HCT116 (cell line): ENCODE measurements at regions not wholly inside any gene's neighbourhood (a gene's known extent, or its start where the extent isn't known, plus 50 kb on each side); places are given as distances from the start of the nearest gene placed in this dataset.

Experiments used
- ATAC-seq: fragments of 200-7000 bp; cut with Tn5 transposase; 2 replicates; pipeline ENCODE4 v1.9.1; 2020; ENCODE audit warnings: mild to moderate bottlenecking, moderate library complexity
- BruUV-seq: library from RNA; stranded (reverse); fragments of 400-500 nt; replicated peaks from 2 replicates; lab custom pipeline; 2021; lab: Mats Ljungman, UMichigan
- CTCF ChIA-PET: fragments of 300-600 bp; sonication (Branson Sonifier 250); formaldehyde crosslinking; loops from one replicate; lab custom pipeline; 2021; ENCODE audit warnings: antibody characterized with exemption; lab: Charles Lee
- POLR2A ChIA-PET: fragments of 300-600, 350-600 bp; sonication (Branson Sonifier 250); formaldehyde crosslinking; loops from one replicate; lab custom pipeline; 2021; ENCODE audit warnings: antibody characterized with exemption; lab: Charles Lee
- RAD21 ChIA-PET, 2 experiments: fragments of 300-600 bp; sonication (Branson Sonifier 250); formaldehyde crosslinking; loops; one replicate each; lab custom pipeline; 2023; ENCODE audit warnings: low total read pairs in 2 of 2; ENCODE audit not compliant: uncharacterized antibody in 2 of 2, unreplicated experiment in 2 of 2, low non-redundant PET in 1 of 2; lab: Charles Lee
- DNase-seq: peaks from one replicate; pipeline ENCODE4 v3.0.0-alpha.2; 2010; ENCODE audit warnings: low read depth, low spot score
- H2AFZ ChIP-seq: fragments of 200-600 bp; shearing (Covaris generic), sonication (generic); 2 replicates; pipeline ENCODE4 v1.6.1; 2017; ENCODE audit warnings: low read depth, mixed run types, mixed read lengths, antibody characterized with exemption, low read length; ENCODE audit not compliant: poor library complexity, severe bottlenecking
- H3K27ac ChIP-seq: 2 replicates; pipeline ENCODE4 v1.5.1; 2012; ENCODE audit warnings: low read depth, low read length
- H3K27me3 ChIP-seq: fragments of 200-600 bp; sonication (generic); 2 replicates; pipeline ENCODE4 v1.6.1; 2016; ENCODE audit warnings: mixed run types, low read length, mixed read lengths; ENCODE audit not compliant: insufficient read depth
- H3K36me3 ChIP-seq, 2 experiments: fragments of 200-500 bp in 1 of 2; fragments of 200-600 bp in 1 of 2; sonication (Bioruptor generic) in 1 of 2; sonication (generic) in 1 of 2; 2 replicates each; pipeline versions ENCODE4 v1.5.1 to v1.6.1; 2014 to 2016; ENCODE audit warnings: low read length in 2 of 2, inconsistent platforms in 1 of 2, mixed read lengths in 1 of 2, mixed run types in 1 of 2; ENCODE audit not compliant: insufficient read depth in 2 of 2, control insufficient read depth in 1 of 2
- H3K4me1 ChIP-seq, 2 experiments: fragments of 200-600 bp in 1 of 2; sonication (generic) in 1 of 2; 2 replicates each; pipeline versions ENCODE4 v1.5.1 to v1.6.1; 2012 to 2017; ENCODE audit warnings: low read length in 2 of 2, inconsistent platforms in 1 of 2, mild to moderate bottlenecking in 1 of 2, mixed read lengths in 1 of 2, mixed run types in 1 of 2, moderate library complexity in 1 of 2; ENCODE audit not compliant: insufficient read depth in 2 of 2, control insufficient read depth in 1 of 2
- H3K4me2 ChIP-seq: fragments of 200-600 bp; sonication (generic); 2 replicates; pipeline ENCODE4 v1.6.1; 2017; ENCODE audit warnings: mixed run types, low read length, mixed read lengths
- H3K4me3 ChIP-seq, 2 experiments: fragments of 200-600 bp in 1 of 2; sonication (generic) in 1 of 2; replicated peaks in 1 of 2; 2 replicates each; pipeline ENCODE4 v1.5.1; 2011 to 2016; ENCODE audit warnings: low read length in 2 of 2, control low read depth in 1 of 2, low read depth in 1 of 2, mild to moderate bottlenecking in 1 of 2, mixed read lengths in 1 of 2, mixed run types in 1 of 2
- H3K79me2 ChIP-seq: fragments of 200-600 bp; sonication (generic); 2 replicates; pipeline ENCODE4 v1.6.1; 2017; ENCODE audit warnings: mild to moderate bottlenecking, mixed run types, low read length, moderate library complexity, mixed read lengths; ENCODE audit not compliant: insufficient read depth
- H3K9ac ChIP-seq: fragments of 200-600 bp; sonication (generic); 2 replicates; pipeline ENCODE4 v1.6.1; 2016; ENCODE audit warnings: low read length, mixed read lengths
- H3K9me2 ChIP-seq: fragments of 200-600 bp; sonication (generic), shearing (Covaris generic); 2 replicates; pipeline ENCODE4 v1.6.1; 2017; ENCODE audit warnings: mixed run types, mild to moderate bottlenecking, moderate library complexity; ENCODE audit not compliant: insufficient read depth
- H3K9me3 ChIP-seq, 2 experiments: fragments of 200-500 bp in 1 of 2; fragments of 200-600 bp in 1 of 2; sonication (Bioruptor generic) in 1 of 2; sonication (generic) in 1 of 2; 2 replicates each; pipeline ENCODE4 v1.6.1; 2014 to 2017; ENCODE audit warnings: low read length in 2 of 2, mixed read lengths in 2 of 2, inconsistent platforms in 1 of 2, low read depth in 1 of 2, mild to moderate bottlenecking in 1 of 2, mixed run types in 1 of 2, moderate library complexity in 1 of 2; ENCODE audit not compliant: control insufficient read depth in 1 of 2, insufficient read depth in 1 of 2
- H4K20me1 ChIP-seq: fragments of 200-600 bp; sonication (generic), shearing (Covaris generic); 2 replicates; pipeline ENCODE4 v1.6.1; 2017; ENCODE audit warnings: mixed run types, mild to moderate bottlenecking, moderate library complexity; ENCODE audit not compliant: insufficient read depth
- CBX3 ChIP-seq: IDR thresholded peaks from 2 replicates; pipeline ENCODE4 v1.6.1; 2012; ENCODE audit warnings: low read depth
- ELF1 ChIP-seq: IDR thresholded peaks from 2 replicates; pipeline ENCODE4 v1.6.1; 2012; ENCODE audit warnings: low read depth, borderline replicate concordance
- EZH2phosphoT487 ChIP-seq: fragments of 200-600 bp; IDR thresholded peaks from 2 replicates; pipeline ENCODE4 v1.6.1; 2018; ENCODE audit warnings: antibody characterized with exemption, borderline replicate concordance
- FOSL1 ChIP-seq: IDR thresholded peaks from 2 replicates; pipeline ENCODE4 v1.6.1; 2012; ENCODE audit warnings: low read depth
- YY1 ChIP-seq: IDR thresholded peaks from 2 replicates; pipeline ENCODE4 v1.6.1; 2011; ENCODE audit warnings: low read length, low read depth, moderate library complexity, mild to moderate bottlenecking; ENCODE audit not compliant: insufficient replicate concordance; ENCODE audit errors: extremely low read depth
- ZNF274 ChIP-seq: fragments of 200-500 bp; sonication (Bioruptor generic); IDR thresholded peaks from 2 replicates; pipeline ENCODE4 v1.6.1; 2014; ENCODE audit warnings: mild to moderate bottlenecking, low read depth, low read length, inconsistent platforms
- intact Hi-C: fragments of 100-400 bp; cut with micrococcal nuclease; formaldehyde crosslinking; loops from 2 replicates; pipeline ENCODE4 v1.10.0; 2022
- TF ChIP-seq, protein P1 (sequence below), 3 experiments: fragments of 200-600 bp in 1 of 3; sonication (generic) in 1 of 3; IDR thresholded peaks in 2 of 3; conservative IDR thresholded peaks in 1 of 3; 2 replicates each; pipeline ENCODE4 v1.5.1; 2012 to 2017; ENCODE audit warnings: low read depth in 2 of 3, low read length in 2 of 3, antibody characterized with exemption in 1 of 3, borderline replicate concordance in 1 of 3, control low read depth in 1 of 3, mild to moderate bottlenecking in 1 of 3, mixed read lengths in 1 of 3, mixed run types in 1 of 3, moderate library complexity in 1 of 3; ENCODE audit not compliant: insufficient read depth in 1 of 3
- TF ChIP-seq, protein P2 (sequence below): IDR thresholded peaks from 2 replicates; pipeline ENCODE4 v1.6.1; 2012

DNA sequence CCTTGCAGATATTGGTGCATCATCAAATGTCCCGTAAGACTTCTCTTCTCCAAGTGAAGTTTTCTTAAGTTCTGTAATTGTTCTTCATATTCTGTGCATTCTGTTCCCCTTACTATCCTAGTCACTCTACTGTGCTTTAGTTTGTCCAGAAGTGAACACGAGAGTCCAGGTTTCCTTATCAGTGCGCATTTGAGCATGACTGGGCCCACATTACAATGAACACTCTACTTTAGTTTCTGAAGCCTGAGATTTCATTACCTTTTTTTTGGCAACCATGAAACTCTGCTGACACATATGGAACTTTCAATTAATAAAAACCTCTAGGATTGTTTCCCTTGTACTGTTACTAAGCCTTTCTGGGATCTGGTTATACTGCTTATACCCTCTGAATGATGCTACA lies 270.0 kb downstream of the KCNRG start:
- ATAC-seq (no peak), DNase-seq (no peak)
- H3K27me3 ChIP-seq = no peaks in the 10 kb centered on the region
- no peaks in the 10 kb centered on the region for H3K9me2 ChIP-seq
- BruUV-seq = no TSS peak
- intact Hi-C loops = no loop called here
- H3K4me3 ChIP-seq = no peak overlapping the region
- H3K9ac ChIP-seq = no peak overlapping the region
- ChIA-PET CTCF (no interaction called here), RAD21 (no interaction called here), POLR2A (no interaction called here)
- no peak for TF ChIP-seq YY1
- H3K79me2 ChIP-seq = no peaks in the 10 kb centered on the region; the same call in 1 of the 2 replicates
- H3K27ac ChIP-seq = no peak overlapping the region
- H3K4me1 ChIP-seq = no peaks in the 10 kb centered on the region
- no peaks in the 10 kb centered on the region for H4K20me1 ChIP-seq
- H3K4me2 ChIP-seq = no peak overlapping the region
- H3K36me3 ChIP-seq = no peaks in the 10 kb centered on the region
- no peak overlapping the region for H2AFZ ChIP-seq
- no peaks in the 10 kb centered on the region for H3K9me3 ChIP-seq

DNA sequence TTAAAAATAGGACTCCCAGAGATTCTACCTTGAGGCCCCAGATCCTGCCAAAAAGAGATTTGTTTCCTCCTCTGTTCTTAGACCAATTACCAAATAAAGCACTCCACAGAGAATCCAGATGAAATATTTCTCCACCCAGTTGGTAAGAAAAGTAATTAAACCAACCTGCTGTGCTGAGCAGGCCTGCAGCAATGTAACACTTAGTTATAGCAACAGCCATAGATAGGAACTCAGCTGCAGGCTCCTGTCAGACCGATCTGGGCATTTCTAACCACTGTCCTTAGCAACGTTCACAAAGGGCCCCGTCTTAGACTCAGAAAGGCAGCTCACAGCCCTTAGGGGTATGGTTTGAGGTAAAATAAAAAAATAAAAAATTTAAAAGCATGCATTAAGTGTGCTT lies 271.1 kb downstream of the KCNRG start:
- Histone ChIP-seq H3K9me2 (no peaks in the 10 kb centered on the region), H3K9ac (no peak overlapping the region), H3K4me1 (no peaks in the 10 kb centered on the region), H2AFZ (no peak overlapping the region), H3K79me2 (no peaks in the 10 kb centered on the region), H4K20me1 (no peaks in the 10 kb centered on the region), H3K27me3 (no peaks in the 10 kb centered on the region), H3K36me3 (no peaks in the 10 kb centered on the region), H3K27ac (no peak overlapping the region), H3K4me2 (no peak overlapping the region), H3K4me3 (no peak overlapping the region), H3K9me3 (no peaks in the 10 kb centered on the region)
- RAD21 ChIA-PET = no interaction called here
- intact Hi-C loops = no loop called here
- CTCF ChIA-PET = no interaction called here
- TF ChIP-seq ELF1 (no peak), ZNF274 (no peak), EZH2phosphoT487 (no peak), YY1 (no peak), FOSL1 (no peak), CBX3 (no peak)
- TF ChIP-seq, protein P1, sequence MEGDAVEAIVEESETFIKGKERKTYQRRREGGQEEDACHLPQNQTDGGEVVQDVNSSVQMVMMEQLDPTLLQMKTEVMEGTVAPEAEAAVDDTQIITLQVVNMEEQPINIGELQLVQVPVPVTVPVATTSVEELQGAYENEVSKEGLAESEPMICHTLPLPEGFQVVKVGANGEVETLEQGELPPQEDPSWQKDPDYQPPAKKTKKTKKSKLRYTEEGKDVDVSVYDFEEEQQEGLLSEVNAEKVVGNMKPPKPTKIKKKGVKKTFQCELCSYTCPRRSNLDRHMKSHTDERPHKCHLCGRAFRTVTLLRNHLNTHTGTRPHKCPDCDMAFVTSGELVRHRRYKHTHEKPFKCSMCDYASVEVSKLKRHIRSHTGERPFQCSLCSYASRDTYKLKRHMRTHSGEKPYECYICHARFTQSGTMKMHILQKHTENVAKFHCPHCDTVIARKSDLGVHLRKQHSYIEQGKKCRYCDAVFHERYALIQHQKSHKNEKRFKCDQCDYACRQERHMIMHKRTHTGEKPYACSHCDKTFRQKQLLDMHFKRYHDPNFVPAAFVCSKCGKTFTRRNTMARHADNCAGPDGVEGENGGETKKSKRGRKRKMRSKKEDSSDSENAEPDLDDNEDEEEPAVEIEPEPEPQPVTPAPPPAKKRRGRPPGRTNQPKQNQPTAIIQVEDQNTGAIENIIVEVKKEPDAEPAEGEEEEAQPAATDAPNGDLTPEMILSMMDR (IDR thresholded peaks at IDR 0.05 in 2 of 3, conservative IDR thresholded peaks at IDR 0.05 in 1 of 3; ENCODE audit: borderline replicate concordance in 1 of 3, insufficient read depth in 1 of 3, low read depth in 2 of 3, low read length in 2 of 3) = no peak
- TF ChIP-seq, protein P2, sequence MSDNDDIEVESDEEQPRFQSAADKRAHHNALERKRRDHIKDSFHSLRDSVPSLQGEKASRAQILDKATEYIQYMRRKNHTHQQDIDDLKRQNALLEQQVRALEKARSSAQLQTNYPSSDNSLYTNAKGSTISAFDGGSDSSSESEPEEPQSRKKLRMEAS = no peak
- no TSS peak for BruUV-seq
- DNase-seq (no peak), ATAC-seq (no peak)
- POLR2A ChIA-PET = no interaction called here
